HFF-Myc (cell line): ENCODE measurements at regions not wholly inside any gene's neighbourhood (a gene's known extent, or its start where the extent isn't known, plus 50 kb on each side); places are given as distances from the start of the nearest gene placed in this dataset.

Experiments
- DNase-seq: peaks from one replicate; pipeline ENCODE4 v3.0.0-alpha.2; 2011; ENCODE audit warnings: low read depth; ENCODE audit errors: extremely low read depth
- H3K4me3 ChIP-seq: replicated peaks from 2 replicates; pipeline ENCODE4 v1.5.1; 2011; ENCODE audit warnings: low read depth, mild to moderate bottlenecking, control low read depth, low read length
- TF ChIP-seq, protein P1 (sequence below): IDR thresholded peaks from 2 replicates; pipeline ENCODE4 v1.5.1; 2012; ENCODE audit warnings: mild to moderate bottlenecking, low read depth, low read length, control low read depth; ENCODE audit errors: missing control alignments

DNA sequence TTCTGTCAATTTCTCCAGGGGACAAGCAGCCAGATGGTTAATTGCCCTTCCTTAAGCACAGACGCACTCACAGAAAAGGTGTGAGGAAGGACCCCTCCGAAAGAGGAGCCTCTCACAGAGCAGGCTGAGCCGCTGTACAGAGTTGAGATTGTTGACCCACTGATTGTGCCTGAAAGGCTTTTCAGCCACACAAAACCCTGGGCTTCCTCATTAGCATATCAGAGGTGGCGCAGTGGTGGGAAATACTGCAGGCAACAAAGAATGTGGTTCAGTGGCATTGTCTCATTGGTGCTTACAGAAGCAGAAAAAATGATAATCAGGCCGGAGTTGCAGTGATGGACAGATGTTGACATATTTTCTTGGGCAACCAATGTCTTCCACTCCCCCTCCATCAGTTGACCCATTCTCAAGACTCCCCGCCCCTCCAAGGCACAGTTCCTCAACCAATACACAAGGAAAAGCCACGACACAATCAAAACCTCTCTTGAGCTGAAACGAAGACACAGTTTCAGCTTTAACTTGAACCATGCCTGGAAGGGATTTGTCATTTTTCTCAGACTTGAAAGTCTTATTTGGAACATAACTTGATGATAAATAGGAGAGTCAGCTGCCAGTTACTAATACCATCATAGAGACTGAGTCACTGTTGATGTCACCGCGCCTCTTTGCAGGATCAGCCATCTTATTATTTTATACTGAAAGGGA is 53.1 kb downstream of the ATXN3L start:
- H3K4me3 ChIP-seq: no peak overlapping the region
- TF ChIP-seq, protein P1, sequence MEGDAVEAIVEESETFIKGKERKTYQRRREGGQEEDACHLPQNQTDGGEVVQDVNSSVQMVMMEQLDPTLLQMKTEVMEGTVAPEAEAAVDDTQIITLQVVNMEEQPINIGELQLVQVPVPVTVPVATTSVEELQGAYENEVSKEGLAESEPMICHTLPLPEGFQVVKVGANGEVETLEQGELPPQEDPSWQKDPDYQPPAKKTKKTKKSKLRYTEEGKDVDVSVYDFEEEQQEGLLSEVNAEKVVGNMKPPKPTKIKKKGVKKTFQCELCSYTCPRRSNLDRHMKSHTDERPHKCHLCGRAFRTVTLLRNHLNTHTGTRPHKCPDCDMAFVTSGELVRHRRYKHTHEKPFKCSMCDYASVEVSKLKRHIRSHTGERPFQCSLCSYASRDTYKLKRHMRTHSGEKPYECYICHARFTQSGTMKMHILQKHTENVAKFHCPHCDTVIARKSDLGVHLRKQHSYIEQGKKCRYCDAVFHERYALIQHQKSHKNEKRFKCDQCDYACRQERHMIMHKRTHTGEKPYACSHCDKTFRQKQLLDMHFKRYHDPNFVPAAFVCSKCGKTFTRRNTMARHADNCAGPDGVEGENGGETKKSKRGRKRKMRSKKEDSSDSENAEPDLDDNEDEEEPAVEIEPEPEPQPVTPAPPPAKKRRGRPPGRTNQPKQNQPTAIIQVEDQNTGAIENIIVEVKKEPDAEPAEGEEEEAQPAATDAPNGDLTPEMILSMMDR: no peak
- DNase-seq: no peak

DNA sequence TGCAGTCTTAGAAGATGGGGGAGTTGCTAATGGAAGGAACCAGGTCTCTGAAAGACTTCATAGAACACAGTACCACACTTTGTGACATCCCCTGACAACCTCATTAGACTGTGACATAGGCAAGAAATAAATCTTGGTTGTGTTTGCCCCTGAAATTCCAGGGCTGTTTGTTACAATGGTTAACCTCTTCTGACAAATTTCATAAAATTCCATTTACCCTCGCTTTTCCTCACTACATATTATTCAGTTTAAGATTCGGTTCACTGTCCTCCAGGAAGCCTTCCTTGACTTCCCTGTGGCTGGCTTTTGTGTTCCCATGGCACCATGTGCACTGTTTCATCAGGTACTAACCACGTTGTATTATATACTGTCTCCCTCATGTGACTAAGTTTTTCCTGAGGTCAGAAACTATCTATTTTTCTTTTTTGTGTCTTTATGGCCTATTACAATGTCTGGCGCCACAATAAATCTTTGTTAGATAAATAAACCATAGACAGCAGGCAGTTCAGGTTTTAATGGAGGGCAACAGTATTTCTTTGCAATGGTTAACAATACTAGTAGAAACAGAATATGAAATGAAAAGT is 54.2 kb downstream of the ATXN3L start:
- TF ChIP-seq, protein P1: no peak
- no peak for DNase-seq

DNA sequence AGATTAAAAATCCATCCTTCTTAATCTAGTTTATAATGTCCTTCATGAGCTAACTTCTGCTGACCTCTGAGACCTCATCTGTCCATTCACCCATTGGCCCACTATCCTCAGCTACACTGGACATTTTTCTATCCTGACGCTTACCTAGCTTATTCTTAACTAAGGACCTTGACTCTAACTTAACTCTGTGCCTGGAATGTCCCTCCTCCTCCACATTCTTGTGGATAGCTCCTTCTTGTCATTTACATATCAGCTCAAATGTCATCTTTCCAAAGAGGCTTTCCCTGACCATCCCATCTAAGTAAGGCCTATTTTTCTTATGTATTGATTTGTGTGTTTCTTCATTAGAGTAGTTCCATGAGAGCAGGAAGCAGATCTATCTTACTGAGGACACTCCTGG is 54.7 kb downstream of the ATXN3L start:
- no peak for DNase-seq
- TF ChIP-seq, protein P1: no peak
- H3K4me3 ChIP-seq: no peak overlapping the region

More for the DNA sequence above, 54.2 kb downstream of the ATXN3L start:
- no peak overlapping the region for H3K4me3 ChIP-seq

DNA sequence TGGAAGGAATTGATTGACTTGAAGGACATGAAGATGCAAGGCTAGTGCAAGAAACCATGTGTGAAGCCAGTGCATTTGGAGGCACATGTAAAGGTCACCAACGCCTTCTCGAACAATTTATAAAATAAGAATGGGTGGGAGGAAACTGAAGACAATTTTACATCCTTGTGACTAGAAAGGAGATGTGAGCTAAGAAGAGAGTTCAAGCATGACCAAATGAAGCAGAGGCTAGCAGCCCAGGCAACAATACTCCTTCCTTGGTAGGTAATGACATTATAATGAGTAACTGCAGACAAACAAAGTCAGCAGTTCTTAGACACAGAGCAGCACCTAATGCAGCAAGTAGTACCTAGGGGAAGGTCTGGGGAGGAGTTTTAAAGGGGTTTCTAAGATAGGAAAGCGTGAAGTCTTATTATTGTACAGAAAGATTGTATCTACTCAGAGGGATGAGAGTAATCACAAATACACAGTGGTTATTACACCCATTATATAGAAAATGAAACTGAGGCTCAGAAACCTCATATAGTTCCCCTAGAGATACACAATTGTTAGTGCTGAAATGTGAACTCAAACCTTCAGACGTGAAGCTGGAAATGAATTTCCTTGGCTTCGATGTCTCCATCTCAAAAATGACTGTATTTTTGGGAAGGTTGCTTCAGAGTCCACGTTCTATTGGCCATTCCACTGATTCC is 56.1 kb downstream of the ATXN3L start:
- no peak for DNase-seq

DNA sequence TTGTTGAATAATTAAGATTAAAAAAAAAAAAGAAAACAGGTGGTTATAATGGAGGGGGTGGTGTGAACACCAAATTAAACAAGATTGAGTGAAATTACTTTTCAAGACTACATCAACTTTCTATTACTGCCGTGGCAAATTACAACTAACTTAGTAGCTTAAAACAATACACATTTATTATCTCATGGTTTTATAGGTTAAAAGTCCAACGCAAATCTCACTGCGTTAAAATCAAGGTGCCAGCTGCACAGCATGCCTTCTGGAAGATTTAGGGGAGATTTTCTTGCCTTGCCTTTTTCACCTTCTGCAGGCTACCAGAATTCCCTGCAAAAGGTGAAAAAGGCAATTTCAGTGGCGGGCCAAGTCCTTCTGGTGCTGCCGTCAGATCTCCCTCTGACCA is 58.5 kb downstream of the ATXN3L start:
- TF ChIP-seq, protein P1: no peak

More for the DNA sequence above, 56.1 kb downstream of the ATXN3L start:
- H3K4me3 ChIP-seq: no peak overlapping the region
- TF ChIP-seq, protein P1: no peak

DNA sequence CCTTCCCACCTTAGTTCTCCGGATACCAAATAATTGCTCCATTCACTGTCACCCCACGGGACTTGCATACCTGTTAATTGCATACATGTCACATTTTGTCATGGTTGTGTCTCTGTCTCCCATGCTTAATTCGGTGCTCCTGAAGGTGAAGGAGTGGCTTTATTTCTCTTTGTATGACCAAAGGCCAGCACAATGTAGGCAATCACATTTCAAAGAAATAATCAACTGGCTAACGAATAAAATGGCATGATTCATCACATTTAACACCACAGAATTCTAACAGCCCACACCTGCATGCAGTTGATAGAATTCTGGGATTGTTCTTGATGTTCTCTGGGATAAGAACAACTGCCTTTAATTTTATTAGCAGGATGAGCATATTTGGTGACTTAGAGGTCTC is 59.3 kb downstream of the ATXN3L start:
- H3K4me3 ChIP-seq: no peak overlapping the region
- DNase-seq: no peak
- TF ChIP-seq, protein P1: no peak

More for the DNA sequence above, 58.5 kb downstream of the ATXN3L start:
- no peak for DNase-seq
- H3K4me3 ChIP-seq: no peak overlapping the region
